ENCODE measurements at regions not wholly inside any gene's neighbourhood (a gene's known extent, or its start where the extent isn't known, plus 50 kb on each side); places are given as distances from the start of the nearest gene placed in this dataset.

- Mint-ChIP-seq H3K27ac (no peak overlapping the region), H3K9me3 (no peaks in the 10 kb centered on the region)
These were observed 72.6 kb upstream of the DOK6 start for GRCh38 chr18:69328086-69328485.

GRCh38 chr18:69330385-69331005, 70.2 kb upstream of the DOK6 start:
- Histone ChIP-seq H2AFZ (no peak overlapping the region; the same call in 1 of the 2 replicates), H3K27me3 (ENCODE audit: insufficient read depth) (no peaks in the 10 kb centered on the region), H3K9me2 (ENCODE audit: insufficient read depth) (no peaks in the 10 kb centered on the region), H3F3A (replicated peaks; ENCODE audit: low read depth) (no peaks in the 10 kb centered on the region), H4K20me1 (replicated peaks; ENCODE audit: insufficient read depth) (no peaks in the 10 kb centered on the region), H3K36me3 (ENCODE audit: insufficient read depth) (no peaks in the 10 kb centered on the region), H3K27ac (ENCODE audit: low read depth) (no peak overlapping the region), H3K4me3 (no peak overlapping the region), H3K4me1 (ENCODE audit: insufficient read depth) (0 out of 2 replicates have a peak, but pooled peaks cover 4% of the 10 kb centered on the region), H3K4me2 (no peak overlapping the region), H3K79me2 (replicated peaks; ENCODE audit: insufficient read depth) (no peaks in the 10 kb centered on the region)
- no peak for DNase-seq (ENCODE audit: low spot score)
- H3K4me3 Mint-ChIP-seq = no peak overlapping the region
- H3K36me3 Mint-ChIP-seq (ENCODE audit: low read depth) = no peaks in the 10 kb centered on the region; the same call in 2 of the 3 replicates
- H3K4me1 Mint-ChIP-seq = peaks cover 7% of the 10 kb centered on the region; the same call in 2 of the 3 replicates
- no peak overlapping the region for H3K27ac Mint-ChIP-seq
- no peaks in the 10 kb centered on the region for H3K9me3 Mint-ChIP-seq
- no peaks in the 10 kb centered on the region for H3K27me3 Mint-ChIP-seq (ENCODE audit: insufficient read depth, low read depth, poor library complexity)
- ATAC-seq = no peak
- TF ChIP-seq CTCF (conservative IDR thresholded peaks at IDR 0.05; ENCODE audit: low read depth in 2 of 2) = no peak
- no peak for TF ChIP-seq EZH2 (IDR thresholded peaks at IDR 0.05; ENCODE audit: low read depth, unreplicated experiment)
- no peak for TF ChIP-seq STAT1 (IDR thresholded peaks at IDR 0.05; ENCODE audit: unreplicated experiment)
- TF ChIP-seq POLR2AphosphoS5 (IDR thresholded peaks at IDR 0.05; ENCODE audit: low read depth) = no peak
- no peak for TF ChIP-seq CREB1 (CRISPR knock-in tag; IDR thresholded peaks at IDR 0.05; ENCODE audit: low read depth)
- TF ChIP-seq ZNF114 (CRISPR knock-in tag; IDR thresholded peaks at IDR 0.05) = no peak
- TF ChIP-seq ETS1 (IDR thresholded peaks at IDR 0.05) = no peak
- no peak for TF ChIP-seq EZH2phosphoT487 (IDR thresholded peaks at IDR 0.05; ENCODE audit: unreplicated experiment)
- no peak for TF ChIP-seq JUNB (IDR thresholded peaks at IDR 0.05; ENCODE audit: unreplicated experiment)
- no peak for TF ChIP-seq ZNF462 (CRISPR knock-in tag; IDR thresholded peaks at IDR 0.05)
- no peak for TF ChIP-seq ZNF331 (CRISPR knock-in tag; IDR thresholded peaks at IDR 0.05; ENCODE audit: low read depth)

More at GRCh38 chr18:69328086-69328485, 72.6 kb upstream of the DOK6 start:
- H3K4me3 ChIP-seq = no peak overlapping the region
- H3K79me2 ChIP-seq (replicated peaks; ENCODE audit: insufficient read depth) = no peaks in the 10 kb centered on the region
- no peak for ATAC-seq
- no peak overlapping the region for H3K4me2 ChIP-seq
- Mint-ChIP-seq H3K4me3 (no peak overlapping the region), H3K4me1 (peaks cover 9% of the 10 kb centered on the region; the same call in 2 of the 3 replicates), H3K27me3 (ENCODE audit: insufficient read depth, low read depth, poor library complexity) (no peaks in the 10 kb centered on the region), H3K36me3 (ENCODE audit: low read depth) (no peaks in the 10 kb centered on the region; the same call in 2 of the 3 replicates)
- H3K9me2 ChIP-seq (ENCODE audit: insufficient read depth) = no peaks in the 10 kb centered on the region
- H2AFZ ChIP-seq = no peak overlapping the region
- H3K27me3 ChIP-seq (ENCODE audit: insufficient read depth) = no peaks in the 10 kb centered on the region
- DNase-seq (ENCODE audit: low spot score) = no peak
- H3F3A ChIP-seq (replicated peaks; ENCODE audit: low read depth) = no peaks in the 10 kb centered on the region
- H3K36me3 ChIP-seq (ENCODE audit: insufficient read depth) = no peaks in the 10 kb centered on the region
- no peak overlapping the region for H3K27ac ChIP-seq (ENCODE audit: low read depth)
- peaks cover 12% of the 10 kb centered on the region; the same call in 1 of the 2 replicates for H3K4me1 ChIP-seq (ENCODE audit: insufficient read depth)
- H4K20me1 ChIP-seq (replicated peaks; ENCODE audit: insufficient read depth) = no peaks in the 10 kb centered on the region
- TF ChIP-seq ZNF331 (CRISPR knock-in tag; IDR thresholded peaks at IDR 0.05; ENCODE audit: low read depth) = no peak
